ENCODE measurements at regions not wholly inside any gene's neighbourhood (a gene's known extent, or its start where the extent isn't known, plus 50 kb on each side); places are given as distances from the start of the nearest gene placed in this dataset.

DNA sequence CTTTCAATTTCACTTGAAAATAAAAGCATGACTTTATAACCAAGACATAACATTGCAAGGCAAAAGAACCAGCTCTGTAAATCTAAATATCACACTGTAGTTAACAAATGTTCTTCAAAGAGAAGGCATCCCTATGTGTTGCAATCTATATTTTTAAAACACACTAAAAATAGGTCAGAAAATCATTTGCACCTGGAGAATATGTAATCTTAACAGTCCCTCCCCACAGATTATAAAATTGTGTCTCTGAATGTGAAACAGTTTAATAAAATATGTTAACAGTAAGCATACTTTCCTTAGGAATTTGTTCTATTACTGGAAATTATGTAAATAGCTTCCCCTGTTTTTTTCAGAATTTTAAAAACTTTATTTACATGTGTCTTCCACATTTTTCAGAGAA, 351.9 kb downstream of the COL12A1 start:
- TF ChIP-seq EP300 (conservative IDR thresholded peaks at IDR 0.05; ENCODE audit: poor library complexity, severe bottlenecking): no peak
- no peak for TF ChIP-seq CTCF (IDR thresholded peaks at IDR 0.05; ENCODE audit: poor library complexity, severe bottlenecking)

Measured in neural cell (in vitro differentiated cells).